HAP-1 (cell line): ENCODE measurements at regions not wholly inside any gene's neighbourhood (a gene's known extent, or its start where the extent isn't known, plus 50 kb on each side); places are given as distances from the start of the nearest gene placed in this dataset.
A peak's percentile ranks its signal among the peaks of the same experiment; 100 is the strongest.
"Not testable (repeated sequence)": the region's sequence is repeated elsewhere in the genome, so short reads cannot be mapped to it uniquely, and the experiment has no call there.

ENCODE experiments used
- DNase-seq, 2 experiments: peaks; one replicate each; pipeline ENCODE4 v3.0.0-alpha.2; 2016 to 2020; ENCODE audit warnings: low spot score in 2 of 2
- H3K27me3 ChIP-seq: fragments of 250-450 bp; sonication (Bioruptor Pico); 2 replicates; pipeline ENCODE4 v1.5.1; 2020; ENCODE audit warnings: low read depth, mild to moderate bottlenecking, moderate library complexity
- H3K36me3 ChIP-seq: fragments of 250-450 bp; sonication (Bioruptor Pico); replicated peaks from 2 replicates; pipeline ENCODE4 v1.5.1; 2020; ENCODE audit warnings: mild to moderate bottlenecking
- H3K4me1 ChIP-seq: fragments of 250-450 bp; sonication (Bioruptor Pico); 2 replicates; pipeline ENCODE4 v1.5.1; 2020; ENCODE audit warnings: mild to moderate bottlenecking
- H3K4me3 ChIP-seq: fragments of 250-450 bp; sonication (Bioruptor Pico); 2 replicates; pipeline ENCODE4 v1.5.1; 2020; ENCODE audit warnings: mild to moderate bottlenecking, moderate library complexity
- H3K9me3 ChIP-seq: fragments of 250-450 bp; sonication (Bioruptor Pico); 2 replicates; pipeline ENCODE4 v1.5.1; 2020; ENCODE audit warnings: mild to moderate bottlenecking, moderate library complexity
- in situ Hi-C: fragments of 300-500 bp; cut with MboI; formaldehyde crosslinking; loops from 3 replicates; pipeline ENCODE4 v1.14.3; 2020; ENCODE audit warnings: low sequenced_read_pairs, inconsistent platforms, mixed read lengths

- no peaks in the 10 kb centered on the region for H3K9me3 ChIP-seq
- peaks cover 41% of the 10 kb centered on the region for H3K27me3 ChIP-seq
- H3K4me3 ChIP-seq, result no peak overlapping the region
- no peaks in the 10 kb centered on the region for H3K4me1 ChIP-seq
- in situ Hi-C loops, result no loop called here
- no peaks in the 10 kb centered on the region for H3K36me3 ChIP-seq
- DNase-seq, result no peak
Observed at GRCh38 chr9:113677057-113677456, 199.1 kb upstream of the ZNF618 start.

- DNase-seq, result no peak
- no peaks in the 10 kb centered on the region for H3K36me3 ChIP-seq
Observed at GRCh38 chr9:113677569-113677968, 198.5 kb upstream of the ZNF618 start.

GRCh38 chr9:113678119-113678858, 197.8 kb upstream of the ZNF618 start:
- no peaks in the 10 kb centered on the region for H3K9me3 ChIP-seq
- no peak overlapping the region for H3K4me3 ChIP-seq
- H3K4me1 ChIP-seq, result no peaks in the 10 kb centered on the region
- DNase-seq, result no peak
- peaks cover 40% of the 10 kb centered on the region for H3K27me3 ChIP-seq
- in situ Hi-C loops, result no loop called here
- H3K36me3 ChIP-seq, result no peaks in the 10 kb centered on the region

More at GRCh38 chr9:113677569-113677968, 198.5 kb upstream of the ZNF618 start:
- H3K9me3 ChIP-seq, result no peaks in the 10 kb centered on the region
- no peak overlapping the region for H3K4me3 ChIP-seq
- in situ Hi-C loops, result no loop called here
- H3K4me1 ChIP-seq, result no peaks in the 10 kb centered on the region
- H3K27me3 ChIP-seq, result peaks cover 41% of the 10 kb centered on the region

- Histone ChIP-seq H3K36me3 (no peaks in the 10 kb centered on the region), H3K9me3 (no peaks in the 10 kb centered on the region), H3K27me3 (peaks cover 35% of the 10 kb centered on the region), H3K4me1 (no peaks in the 10 kb centered on the region), H3K4me3 (no peak overlapping the region)
- in situ Hi-C loops, result no loop called here
- no peak for DNase-seq
Observed at GRCh38 chr9:113678859-113679256, 197.3 kb upstream of the ZNF618 start.

GRCh38 chr9:113682297-113682771, 193.8 kb upstream of the ZNF618 start:
- H3K4me3 ChIP-seq, result no peak overlapping the region
- no peaks in the 10 kb centered on the region for H3K9me3 ChIP-seq
- no peaks in the 10 kb centered on the region for H3K4me1 ChIP-seq
- H3K36me3 ChIP-seq, result no peaks in the 10 kb centered on the region
- peak; percentile 46 to 85 for DNase-seq
- in situ Hi-C loops, result no loop called here
- peaks cover 10% of the 10 kb centered on the region for H3K27me3 ChIP-seq

- H3K4me3 ChIP-seq, H3K9me3 ChIP-seq, in situ Hi-C loops, H3K36me3 ChIP-seq, DNase-seq, H3K4me1 ChIP-seq: not testable (repeated sequence)
- peaks cover 19% of the 10 kb centered on the region for H3K27me3 ChIP-seq
Observed at GRCh38 chr9:113685636-113686035, 190.5 kb upstream of the ZNF618 start.

- Histone ChIP-seq H3K4me1 (no peaks in the 10 kb centered on the region), H3K9me3 (no peaks in the 10 kb centered on the region), H3K36me3 (no peaks in the 10 kb centered on the region), H3K4me3 (no peak overlapping the region), H3K27me3 (peaks cover 19% of the 10 kb centered on the region)
- no peak for DNase-seq
- in situ Hi-C loops, result no loop called here
Observed at GRCh38 chr9:113687107-113687679, 188.9 kb upstream of the ZNF618 start.

GRCh38 chr9:113687680-113688371, 188.3 kb upstream of the ZNF618 start:
- Histone ChIP-seq H3K27me3 (peaks cover 19% of the 10 kb centered on the region), H3K4me1 (no peaks in the 10 kb centered on the region), H3K36me3 (no peaks in the 10 kb centered on the region), H3K9me3 (no peaks in the 10 kb centered on the region), H3K4me3 (no peak overlapping the region)
- no peak for DNase-seq
- in situ Hi-C loops, result no loop called here

GRCh38 chr9:113690055-113690740, 185.9 kb upstream of the ZNF618 start:
- H3K4me1 ChIP-seq, result no peaks in the 10 kb centered on the region
- DNase-seq, result no peak
- H3K36me3 ChIP-seq, result no peaks in the 10 kb centered on the region
- no peaks in the 10 kb centered on the region for H3K9me3 ChIP-seq
- in situ Hi-C loops, result no loop called here
- H3K27me3 ChIP-seq, result peaks cover 21% of the 10 kb centered on the region
- H3K4me3 ChIP-seq, result no peak overlapping the region

GRCh38 chr9:113692256-113692655, 183.9 kb upstream of the ZNF618 start:
- Histone ChIP-seq H3K27me3 (peaks cover 17% of the 10 kb centered on the region), H3K36me3 (no peaks in the 10 kb centered on the region), H3K4me1 (no peaks in the 10 kb centered on the region), H3K4me3 (no peak overlapping the region), H3K9me3 (no peaks in the 10 kb centered on the region)
- DNase-seq, result no peak
- in situ Hi-C loops, result no loop called here

GRCh38 chr9:113694912-113695311, 181.2 kb upstream of the ZNF618 start:
- DNase-seq, result no peak
- H3K9me3 ChIP-seq, result no peaks in the 10 kb centered on the region
- H3K4me1 ChIP-seq, result no peaks in the 10 kb centered on the region
- H3K36me3 ChIP-seq, result no peaks in the 10 kb centered on the region
- no peak overlapping the region for H3K4me3 ChIP-seq
- peaks cover 2% of the 10 kb centered on the region; the same call in 1 of the 2 replicates for H3K27me3 ChIP-seq
- in situ Hi-C loops, result no loop called here

- H3K4me3 ChIP-seq, result no peak overlapping the region
- peaks cover 2% of the 10 kb centered on the region; the same call in 1 of the 2 replicates for H3K27me3 ChIP-seq
- in situ Hi-C loops, result no loop called here
- H3K9me3 ChIP-seq, result no peaks in the 10 kb centered on the region
- H3K4me1 ChIP-seq, result no peaks in the 10 kb centered on the region
- no peaks in the 10 kb centered on the region for H3K36me3 ChIP-seq
- no peak for DNase-seq
Observed at GRCh38 chr9:113695440-113695851, 180.7 kb upstream of the ZNF618 start.

GRCh38 chr9:113695901-113696300, 180.2 kb upstream of the ZNF618 start:
- H3K36me3 ChIP-seq, result no peaks in the 10 kb centered on the region
- DNase-seq, result no peak
- H3K9me3 ChIP-seq, result no peaks in the 10 kb centered on the region
- H3K4me1 ChIP-seq, result no peaks in the 10 kb centered on the region
- H3K27me3 ChIP-seq, result peaks cover 2% of the 10 kb centered on the region; the same call in 1 of the 2 replicates
- in situ Hi-C loops, result no loop called here
- no peak overlapping the region for H3K4me3 ChIP-seq
